Chondrocyte (in vitro differentiated cells): ENCODE measurements at regions not wholly inside any gene's neighbourhood (a gene's known extent, or its start where the extent isn't known, plus 50 kb on each side); places are given as distances from the start of the nearest gene placed in this dataset.

Source experiments
- DNase-seq: peaks from one replicate; pipeline ENCODE4 v3.0.0; 2021; ENCODE audit warnings: mixed read lengths, low spot score
- H3K27ac Mint-ChIP-seq: one replicate; pipeline ENCODE4 v1.8.0; 2021; ENCODE audit warnings: mild to moderate bottlenecking, moderate library complexity, mixed read lengths; ENCODE audit not compliant: unreplicated experiment
- H3K27me3 Mint-ChIP-seq: 2 replicates; pipeline ENCODE4 v1.8.0; 2021; ENCODE audit warnings: low read depth, mixed read lengths
- H3K36me3 Mint-ChIP-seq: 2 replicates; pipeline ENCODE4 v1.8.0; 2021; ENCODE audit warnings: low read depth, mixed read lengths
- H3K4me1 Mint-ChIP-seq: 2 replicates; pipeline ENCODE4 v1.8.0; 2021; ENCODE audit warnings: low read depth, mild to moderate bottlenecking, mixed read lengths
- H3K4me3 Mint-ChIP-seq: one replicate; pipeline ENCODE4 v1.8.0; 2021; ENCODE audit warnings: mild to moderate bottlenecking, moderate library complexity, mixed read lengths; ENCODE audit not compliant: unreplicated experiment
- H3K9me3 Mint-ChIP-seq: 2 replicates; pipeline ENCODE4 v1.8.0; 2021; ENCODE audit warnings: low read depth, mixed read lengths
- CTCF ChIP-seq: fragments of 200-600 bp; sonication (generic); IDR thresholded peaks from 2 replicates; pipeline ENCODE4 v1.5.0; 2021; ENCODE audit warnings: antibody characterized with exemption, mild to moderate bottlenecking, moderate library complexity

- Mint-ChIP-seq H3K9me3 (no peaks in the 10 kb centered on the region), H3K4me3 (no peak overlapping the region), H3K27me3 (no peaks in the 10 kb centered on the region), H3K36me3 (no peaks in the 10 kb centered on the region), H3K27ac (no peak overlapping the region), H3K4me1 (peaks cover 16% of the 10 kb centered on the region)
- TF ChIP-seq CTCF = no peak
- DNase-seq = no peak
These were observed 208.7 kb downstream of the SOX4 start for GRCh38 chr6:21802175-21802822.

GRCh38 chr6:21804941-21805610, 211.5 kb downstream of the SOX4 start:
- no peak for DNase-seq
- Mint-ChIP-seq H3K4me3 (no peak overlapping the region), H3K9me3 (no peaks in the 10 kb centered on the region), H3K27me3 (no peaks in the 10 kb centered on the region), H3K4me1 (peaks cover 34% of the 10 kb centered on the region), H3K27ac (no peak overlapping the region), H3K36me3 (no peaks in the 10 kb centered on the region)
- TF ChIP-seq CTCF = no peak

- H3K4me3 Mint-ChIP-seq = no peak overlapping the region
- TF ChIP-seq CTCF = no peak
- H3K9me3 Mint-ChIP-seq = no peaks in the 10 kb centered on the region
- H3K27ac Mint-ChIP-seq = peak overlapping the region; percentile 68
- no peaks in the 10 kb centered on the region for H3K36me3 Mint-ChIP-seq
- H3K27me3 Mint-ChIP-seq = no peaks in the 10 kb centered on the region
- DNase-seq = no peak
- peaks cover 22% of the 10 kb centered on the region for H3K4me1 Mint-ChIP-seq
These were observed 213.9 kb downstream of the SOX4 start for GRCh38 chr6:21807299-21808044.

GRCh38 chr6:21808045-21808470, 214.5 kb downstream of the SOX4 start:
- no peak for DNase-seq
- no peaks in the 10 kb centered on the region for H3K27me3 Mint-ChIP-seq
- TF ChIP-seq CTCF = no peak
- H3K27ac Mint-ChIP-seq = peak overlapping the region; percentile 68
- H3K4me1 Mint-ChIP-seq = peaks cover 22% of the 10 kb centered on the region
- H3K4me3 Mint-ChIP-seq = no peak overlapping the region
- H3K9me3 Mint-ChIP-seq = no peaks in the 10 kb centered on the region
- no peaks in the 10 kb centered on the region for H3K36me3 Mint-ChIP-seq

GRCh38 chr6:21808551-21809242, 215.1 kb downstream of the SOX4 start:
- no peak overlapping the region for H3K4me3 Mint-ChIP-seq
- no peak for TF ChIP-seq CTCF
- no peak for DNase-seq
- no peaks in the 10 kb centered on the region for H3K27me3 Mint-ChIP-seq
- peaks cover 22% of the 10 kb centered on the region for H3K4me1 Mint-ChIP-seq
- no peaks in the 10 kb centered on the region for H3K9me3 Mint-ChIP-seq
- no peaks in the 10 kb centered on the region for H3K36me3 Mint-ChIP-seq
- peak overlapping the region; percentile 43 for H3K27ac Mint-ChIP-seq
